Liver (tissue), 8 donors: ENCODE measurements at regions not wholly inside any gene's neighbourhood (a gene's known extent, or its start where the extent isn't known, plus 50 kb on each side); places are given as distances from the start of the nearest gene placed in this dataset.

Experiments
- DNase-seq: peaks from one replicate; pipeline ENCODE4 v3.0.0-alpha.2; 2017; ENCODE audit warnings: low spot score
- H3K27ac ChIP-seq, 2 donors: one replicate each; pipeline ENCODE4 v1.7.0; 2013; ENCODE audit warnings: inconsistent platforms in 2 of 2, low read length in 2 of 2, control low read depth in 1 of 2, low read depth in 1 of 2, mild to moderate bottlenecking in 1 of 2
- H3K27me3 ChIP-seq, 4 donors: one replicate each; pipeline versions ENCODE4 v1.6.1 to v1.7.0; 2013; ENCODE audit warnings: low read length in 3 of 4, inconsistent platforms in 1 of 4, mild to moderate bottlenecking in 1 of 4, moderate library complexity in 1 of 4; ENCODE audit not compliant: control insufficient read depth in 4 of 4, insufficient read depth in 4 of 4
- H3K36me3 ChIP-seq, 4 donors: one replicate each; pipeline versions ENCODE4 v1.6.1 to v1.7.0; 2013; ENCODE audit warnings: low read length in 3 of 4, mild to moderate bottlenecking in 3 of 4, low read depth in 1 of 4, moderate library complexity in 1 of 4; ENCODE audit not compliant: control insufficient read depth in 4 of 4, insufficient read depth in 3 of 4
- H3K4me1 ChIP-seq, 4 donors: one replicate each; pipeline versions ENCODE4 v1.6.1 to v1.7.0; 2013; ENCODE audit warnings: low read length in 3 of 4, mild to moderate bottlenecking in 3 of 4, moderate library complexity in 1 of 4; ENCODE audit not compliant: control insufficient read depth in 4 of 4, insufficient read depth in 4 of 4
- H3K4me3 ChIP-seq, 3 donors: one replicate each; pipeline versions ENCODE4 v1.6.1 to v1.7.0; 2013; ENCODE audit warnings: low read length in 3 of 3, control low read depth in 1 of 3, low read depth in 1 of 3, mild to moderate bottlenecking in 1 of 3
- H3K9ac ChIP-seq, 2 donors: one replicate each; pipeline ENCODE4 v1.7.0; 2013; ENCODE audit warnings: low read length in 2 of 2, mild to moderate bottlenecking in 2 of 2, moderate library complexity in 2 of 2, control low read depth in 1 of 2, low read depth in 1 of 2
- H3K9me3 ChIP-seq, 4 donors: one replicate each; pipeline versions ENCODE4 v1.6.1 to v1.7.0; 2013; ENCODE audit warnings: low read length in 3 of 4; ENCODE audit not compliant: control insufficient read depth in 4 of 4
- ATF3 ChIP-seq: IDR thresholded peaks from 2 replicates; pipeline ENCODE4 v1.6.1; 2016; ENCODE audit warnings: antibody characterized with exemption
- EGR1 ChIP-seq, 2 donors: IDR thresholded peaks; 2 replicates each; pipeline ENCODE4 v1.6.1; 2016 to 2018; ENCODE audit warnings: antibody characterized with exemption in 2 of 2, low read depth in 2 of 2
- FOXA1 ChIP-seq: IDR thresholded peaks from 2 replicates; pipeline ENCODE4 v1.6.1; 2016; ENCODE audit warnings: antibody characterized with exemption
- FOXA2 ChIP-seq: IDR thresholded peaks from 2 replicates; pipeline ENCODE4 v1.6.1; 2016; ENCODE audit warnings: antibody characterized with exemption
- GABPA ChIP-seq, 2 donors: IDR thresholded peaks in 1 of 2; conservative IDR thresholded peaks in 1 of 2; 2 replicates each; pipeline ENCODE4 v1.6.1; 2016; ENCODE audit warnings: antibody characterized with exemption in 2 of 2, mild to moderate bottlenecking in 1 of 2, moderate library complexity in 1 of 2
- HNF4A ChIP-seq, 2 donors: conservative IDR thresholded peaks; 2 replicates each; pipeline ENCODE4 v1.6.1; 2016; ENCODE audit warnings: antibody characterized with exemption in 2 of 2, mild to moderate bottlenecking in 2 of 2
- HNF4G ChIP-seq: IDR thresholded peaks from 2 replicates; pipeline ENCODE4 v1.6.1; 2016; ENCODE audit warnings: antibody characterized with exemption
- JUND ChIP-seq, 2 donors: IDR thresholded peaks; 2 replicates each; pipeline ENCODE4 v1.6.1; 2016; ENCODE audit warnings: antibody characterized with exemption in 2 of 2
- MAX ChIP-seq: IDR thresholded peaks from 2 replicates; pipeline ENCODE4 v1.6.1; 2016; ENCODE audit warnings: antibody characterized with exemption
- NR2F2 ChIP-seq: IDR thresholded peaks from 2 replicates; pipeline ENCODE4 v1.6.1; 2016; ENCODE audit warnings: antibody characterized with exemption
- RAD21 ChIP-seq, 2 donors: IDR thresholded peaks; 2 replicates each; pipeline ENCODE4 v1.6.1; 2016; ENCODE audit warnings: antibody characterized with exemption in 2 of 2, mild to moderate bottlenecking in 2 of 2
- RXRA ChIP-seq, 2 donors: IDR thresholded peaks; 2 replicates each; pipeline ENCODE4 v1.6.1; 2017 to 2018; ENCODE audit warnings: antibody characterized with exemption in 2 of 2, mild to moderate bottlenecking in 1 of 2
- SP1 ChIP-seq: IDR thresholded peaks from 2 replicates; pipeline ENCODE4 v1.6.1; 2018; ENCODE audit warnings: antibody characterized with exemption, mild to moderate bottlenecking
- TAF1 ChIP-seq: conservative IDR thresholded peaks from 2 replicates; pipeline ENCODE4 v1.6.1; 2016; ENCODE audit warnings: antibody characterized with exemption, mild to moderate bottlenecking
- YY1 ChIP-seq: IDR thresholded peaks from 2 replicates; pipeline ENCODE4 v1.6.1; 2016; ENCODE audit warnings: antibody characterized with exemption, mild to moderate bottlenecking
- ZBTB33 ChIP-seq: IDR thresholded peaks from 2 replicates; pipeline ENCODE4 v1.6.1; 2016; ENCODE audit warnings: antibody characterized with exemption
- WGBS: extraction: QIAGEN DNeasy Blood & Tissue Kit; methylation state at CpG from one replicate; pipeline ENCODE4 v1.1.7; 2013; 5-methylcytosine and 5-hydroxymethylcytosine counted together
- TF ChIP-seq, protein P1 (sequence below): fragments of 150-350 bp; IDR thresholded peaks from 2 replicates; pipeline ENCODE4 v1.5.1; 2017; ENCODE audit warnings: improper control_type of control experiment, low read depth, low read length; ENCODE audit not compliant: missing input control
- TF ChIP-seq, protein P2 (sequence below): IDR thresholded peaks from 2 replicates; pipeline ENCODE4 v1.6.1; 2016; ENCODE audit warnings: antibody characterized with exemption, mild to moderate bottlenecking
- donor health status: healthy.
- donor health status: healthy.
- donor health status: healthy.
- donor health status: healthy.
- donor health status: healthy.

DNA sequence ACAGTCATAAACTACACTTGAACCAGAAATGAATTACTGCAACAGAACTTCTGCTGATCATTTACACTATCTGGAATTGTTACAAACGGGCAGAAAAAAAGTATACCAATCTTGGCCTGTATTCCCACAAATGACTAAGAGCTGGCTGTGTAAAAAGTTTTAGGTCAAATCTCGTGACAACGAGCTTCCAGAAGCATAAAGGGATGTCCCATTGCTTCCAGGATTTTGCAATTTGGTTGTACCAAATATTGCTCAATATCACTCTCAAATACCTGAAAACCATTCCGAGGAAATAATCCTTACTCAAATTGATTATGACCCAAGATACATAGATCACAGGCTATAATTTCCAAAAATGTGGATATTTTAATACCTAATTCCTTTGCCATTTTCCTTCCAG is 175.6 kb downstream of the TBX15 start:
- no peak overlapping the region for H3K9ac ChIP-seq
- no peaks in the 10 kb centered on the region for H3K36me3 ChIP-seq
- no peaks in the 10 kb centered on the region for H3K9me3 ChIP-seq
- no peaks in the 10 kb centered on the region for H3K27me3 ChIP-seq
- peaks cover 0 to 11% (median 0%) of the 10 kb centered on the region in 4 donors for H3K4me1 ChIP-seq
- 29% methylated on average over 4 of the region's 4 CpGs for WGBS
- no peak overlapping the region for H3K4me3 ChIP-seq
- no peak overlapping the region for H3K27ac ChIP-seq
- TF ChIP-seq GABPA (IDR thresholded peaks at IDR 0.05 in 1 of 2, conservative IDR thresholded peaks at IDR 0.05 in 1 of 2) (peak in 1 of 2 donors; percentile 9), ATF3 (no peak), JUND (IDR thresholded peaks at IDR 0.05) (peak in 1 of 2 donors; percentile 41), SP1 (no peak), RXRA (IDR thresholded peaks at IDR 0.05) (peak in 1 of 2 donors; percentile 54), FOXA1 (no peak), MAX (peak; percentile 18), NR2F2 (no peak), HNF4A (conservative IDR thresholded peaks at IDR 0.05) (peak in 1 of 2 donors; percentile 53), ZBTB33 (peak; percentile 64), FOXA2 (no peak), EGR1 (IDR thresholded peaks at IDR 0.05; ENCODE audit: low read depth in 2 of 2) (no peak), RAD21 (IDR thresholded peaks at IDR 0.05) (peak; percentile 4 to 14), YY1 (peak; percentile 28), HNF4G (no peak), TAF1 (no peak)
- TF ChIP-seq, protein P1, sequence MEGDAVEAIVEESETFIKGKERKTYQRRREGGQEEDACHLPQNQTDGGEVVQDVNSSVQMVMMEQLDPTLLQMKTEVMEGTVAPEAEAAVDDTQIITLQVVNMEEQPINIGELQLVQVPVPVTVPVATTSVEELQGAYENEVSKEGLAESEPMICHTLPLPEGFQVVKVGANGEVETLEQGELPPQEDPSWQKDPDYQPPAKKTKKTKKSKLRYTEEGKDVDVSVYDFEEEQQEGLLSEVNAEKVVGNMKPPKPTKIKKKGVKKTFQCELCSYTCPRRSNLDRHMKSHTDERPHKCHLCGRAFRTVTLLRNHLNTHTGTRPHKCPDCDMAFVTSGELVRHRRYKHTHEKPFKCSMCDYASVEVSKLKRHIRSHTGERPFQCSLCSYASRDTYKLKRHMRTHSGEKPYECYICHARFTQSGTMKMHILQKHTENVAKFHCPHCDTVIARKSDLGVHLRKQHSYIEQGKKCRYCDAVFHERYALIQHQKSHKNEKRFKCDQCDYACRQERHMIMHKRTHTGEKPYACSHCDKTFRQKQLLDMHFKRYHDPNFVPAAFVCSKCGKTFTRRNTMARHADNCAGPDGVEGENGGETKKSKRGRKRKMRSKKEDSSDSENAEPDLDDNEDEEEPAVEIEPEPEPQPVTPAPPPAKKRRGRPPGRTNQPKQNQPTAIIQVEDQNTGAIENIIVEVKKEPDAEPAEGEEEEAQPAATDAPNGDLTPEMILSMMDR = no peak
- TF ChIP-seq, protein P2, sequence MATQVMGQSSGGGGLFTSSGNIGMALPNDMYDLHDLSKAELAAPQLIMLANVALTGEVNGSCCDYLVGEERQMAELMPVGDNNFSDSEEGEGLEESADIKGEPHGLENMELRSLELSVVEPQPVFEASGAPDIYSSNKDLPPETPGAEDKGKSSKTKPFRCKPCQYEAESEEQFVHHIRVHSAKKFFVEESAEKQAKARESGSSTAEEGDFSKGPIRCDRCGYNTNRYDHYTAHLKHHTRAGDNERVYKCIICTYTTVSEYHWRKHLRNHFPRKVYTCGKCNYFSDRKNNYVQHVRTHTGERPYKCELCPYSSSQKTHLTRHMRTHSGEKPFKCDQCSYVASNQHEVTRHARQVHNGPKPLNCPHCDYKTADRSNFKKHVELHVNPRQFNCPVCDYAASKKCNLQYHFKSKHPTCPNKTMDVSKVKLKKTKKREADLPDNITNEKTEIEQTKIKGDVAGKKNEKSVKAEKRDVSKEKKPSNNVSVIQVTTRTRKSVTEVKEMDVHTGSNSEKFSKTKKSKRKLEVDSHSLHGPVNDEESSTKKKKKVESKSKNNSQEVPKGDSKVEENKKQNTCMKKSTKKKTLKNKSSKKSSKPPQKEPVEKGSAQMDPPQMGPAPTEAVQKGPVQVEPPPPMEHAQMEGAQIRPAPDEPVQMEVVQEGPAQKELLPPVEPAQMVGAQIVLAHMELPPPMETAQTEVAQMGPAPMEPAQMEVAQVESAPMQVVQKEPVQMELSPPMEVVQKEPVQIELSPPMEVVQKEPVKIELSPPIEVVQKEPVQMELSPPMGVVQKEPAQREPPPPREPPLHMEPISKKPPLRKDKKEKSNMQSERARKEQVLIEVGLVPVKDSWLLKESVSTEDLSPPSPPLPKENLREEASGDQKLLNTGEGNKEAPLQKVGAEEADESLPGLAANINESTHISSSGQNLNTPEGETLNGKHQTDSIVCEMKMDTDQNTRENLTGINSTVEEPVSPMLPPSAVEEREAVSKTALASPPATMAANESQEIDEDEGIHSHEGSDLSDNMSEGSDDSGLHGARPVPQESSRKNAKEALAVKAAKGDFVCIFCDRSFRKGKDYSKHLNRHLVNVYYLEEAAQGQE = no peak
- DNase-seq = no peak
